ENCODE measurements at regions not wholly inside any gene's neighbourhood (a gene's known extent, or its start where the extent isn't known, plus 50 kb on each side); places are given as distances from the start of the nearest gene placed in this dataset.
"Not testable (repeated sequence)": the region's sequence is repeated elsewhere in the genome, so short reads cannot be mapped to it uniquely, and the experiment has no call there.

DNA sequence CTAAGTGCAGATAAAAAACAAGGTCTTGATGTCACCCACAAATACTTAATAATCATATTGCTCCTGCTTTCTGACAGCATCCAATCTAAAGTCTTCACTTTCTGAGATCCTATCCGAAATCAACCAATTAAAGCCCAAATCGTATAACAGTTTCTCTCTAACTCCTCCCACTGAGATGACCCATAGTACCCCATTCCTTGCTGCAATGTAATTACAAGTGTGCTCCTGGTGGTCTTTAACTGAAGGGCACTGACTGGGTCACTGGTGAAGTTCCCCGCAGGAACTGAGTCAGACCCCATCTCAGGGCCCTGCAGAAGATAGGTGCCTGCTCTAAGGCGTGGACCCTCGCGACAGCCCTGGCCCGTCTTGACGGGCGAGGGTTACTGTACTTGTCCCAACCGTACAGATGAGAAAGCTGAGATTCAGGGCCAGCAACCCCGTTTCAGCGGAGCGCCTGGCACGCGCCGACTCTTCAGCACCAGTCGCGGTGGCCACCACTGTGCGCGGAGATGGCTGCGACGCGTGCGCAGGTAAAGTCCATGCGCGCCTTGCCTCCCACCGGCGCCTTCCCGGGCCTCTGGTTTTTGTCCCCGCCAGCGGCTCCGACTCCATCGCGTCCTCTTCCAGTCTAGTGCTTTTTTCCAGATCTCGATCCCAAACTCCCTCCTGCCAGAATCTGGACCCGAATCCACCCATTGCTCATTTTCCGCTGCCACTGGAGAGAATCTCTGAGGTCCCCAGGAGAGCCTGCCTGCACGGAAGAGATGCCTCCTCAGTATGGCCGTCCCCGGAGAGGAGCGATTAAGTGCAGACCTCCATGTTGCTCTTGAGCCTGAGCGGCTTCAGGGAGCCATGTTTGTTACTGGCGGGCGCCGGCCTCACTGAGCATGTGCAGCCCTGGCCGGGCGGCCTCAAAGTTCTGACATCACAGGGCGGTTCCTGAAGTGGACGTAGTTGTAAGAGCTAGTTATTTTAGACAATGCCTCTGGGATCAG, 541.7 kb downstream of the SPATA31A6 start:
- CTCF ChIA-PET; H3K9ac ChIP-seq (ENCODE audit: control insufficient read depth, insufficient read depth, low read length); H2AFZ ChIP-seq (ENCODE audit: control insufficient read depth, low read depth, low read length); H3K4me3 ChIP-seq; intact Hi-C loops (cut with micrococcal nuclease; ENCODE audit: unreplicated experiment); BruUV-seq (replicated peaks); H3K4me1 ChIP-seq (ENCODE audit: control insufficient read depth, insufficient read depth, low read length); H3K9me3 ChIP-seq (replicated peaks; ENCODE audit: control insufficient read depth, insufficient read depth, low read length); in situ Hi-C loops (cut with MboI); DNase-seq (ENCODE audit: low read depth, low spot score); RAD21 ChIA-PET (ENCODE audit: unreplicated experiment); H3K36me3 ChIP-seq (ENCODE audit: control insufficient read depth in 2 of 2, insufficient read depth in 2 of 2, low read length in 1 of 2); FAIRE-seq; POLR2A ChIA-PET; SMC1A ChIA-PET (ENCODE audit: uncharacterized antibody, unreplicated experiment); ATAC-seq; H4K20me1 ChIP-seq (ENCODE audit: control insufficient read depth, insufficient read depth); H3K27ac ChIP-seq (ENCODE audit: control insufficient read depth, insufficient read depth); H3K4me2 ChIP-seq (ENCODE audit: control insufficient read depth, insufficient read depth); H3K27me3 ChIP-seq (replicated peaks in 1 of 2; ENCODE audit: control insufficient read depth in 2 of 2, insufficient read depth in 2 of 2, low read length in 1 of 2); H3K79me2 ChIP-seq (ENCODE audit: control insufficient read depth, insufficient read depth, low read length): not testable (repeated sequence)
- WGBS (ENCODE audit: insufficient coverage, insufficient replicate concordance, low lambda C conversion rate, missing lambda C conversion rate), result 73% methylated on average over 27 of the region's 49 CpGs

DNA sequence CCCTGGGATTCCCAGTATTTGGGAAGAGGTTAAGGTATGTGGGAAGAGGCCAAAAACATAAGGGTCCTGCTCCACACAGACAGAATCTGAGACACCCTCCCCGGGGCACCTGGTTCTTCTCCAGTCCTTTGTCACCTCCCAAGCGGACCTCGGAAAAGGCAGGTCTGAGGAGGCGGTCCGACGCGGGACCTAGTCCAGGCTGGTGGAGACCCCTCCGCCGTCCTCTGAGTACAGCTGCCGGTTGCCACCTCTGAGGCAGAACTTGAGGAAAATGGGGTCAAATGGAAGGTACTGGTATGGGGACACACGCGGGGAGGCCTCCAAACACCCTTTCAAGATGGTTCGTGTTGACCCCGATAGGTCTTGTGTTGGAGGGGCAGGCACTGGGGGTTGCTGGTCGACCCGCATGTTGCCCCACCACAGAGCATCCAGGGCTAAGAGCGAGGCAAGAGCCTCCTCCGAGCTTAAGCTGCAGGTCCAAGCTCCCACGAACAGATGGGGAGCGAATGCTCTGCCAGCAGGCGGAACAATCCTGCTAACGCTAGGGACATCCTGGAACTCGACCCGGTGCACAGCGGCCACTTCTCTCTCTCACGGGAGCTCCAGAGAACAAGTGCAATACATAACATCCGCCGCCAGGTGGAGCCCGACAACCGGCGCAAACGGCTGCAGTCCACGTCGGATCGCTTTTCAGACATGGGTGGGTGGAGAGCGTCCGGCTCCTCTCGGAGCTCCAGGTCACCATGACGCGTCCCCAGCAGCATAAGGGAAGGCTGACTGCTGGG, 559.8 kb downstream of the SPATA31A6 start:
- WGBS (ENCODE audit: insufficient coverage, insufficient replicate concordance, low lambda C conversion rate, missing lambda C conversion rate), result 27% methylated on average over 38 of the region's 40 CpGs
- H3K79me2 ChIP-seq (ENCODE audit: control insufficient read depth, insufficient read depth, low read length); BruUV-seq (replicated peaks); H3K9ac ChIP-seq (ENCODE audit: control insufficient read depth, insufficient read depth, low read length); H3K27me3 ChIP-seq (replicated peaks in 1 of 2; ENCODE audit: control insufficient read depth in 2 of 2, insufficient read depth in 2 of 2, low read length in 1 of 2); H3K27ac ChIP-seq (ENCODE audit: control insufficient read depth, insufficient read depth); FAIRE-seq; intact Hi-C loops (cut with micrococcal nuclease; ENCODE audit: unreplicated experiment); H4K20me1 ChIP-seq (ENCODE audit: control insufficient read depth, insufficient read depth); POLR2A ChIA-PET; RAD21 ChIA-PET (ENCODE audit: unreplicated experiment); H3K4me1 ChIP-seq (ENCODE audit: control insufficient read depth, insufficient read depth, low read length); H3K4me3 ChIP-seq; DNase-seq (ENCODE audit: low read depth, low spot score); in situ Hi-C loops (cut with MboI); CTCF ChIA-PET; H3K9me3 ChIP-seq (replicated peaks; ENCODE audit: control insufficient read depth, insufficient read depth, low read length); SMC1A ChIA-PET (ENCODE audit: uncharacterized antibody, unreplicated experiment); ATAC-seq; H3K4me2 ChIP-seq (ENCODE audit: control insufficient read depth, insufficient read depth); H2AFZ ChIP-seq (ENCODE audit: control insufficient read depth, low read depth, low read length); H3K36me3 ChIP-seq (ENCODE audit: control insufficient read depth in 2 of 2, insufficient read depth in 2 of 2, low read length in 1 of 2): not testable (repeated sequence)
- TF ChIP-seq RAD21 (IDR thresholded peaks at IDR 0.05; ENCODE audit: insufficient read depth, low read depth, low read length), result peak; percentile 68
- peak; percentile 54; the same call in 1 of the 2 replicates for TF ChIP-seq SMC3 (IDR thresholded peaks at IDR 0.05; ENCODE audit: borderline replicate concordance, low read length)
- TF ChIP-seq, protein P1, sequence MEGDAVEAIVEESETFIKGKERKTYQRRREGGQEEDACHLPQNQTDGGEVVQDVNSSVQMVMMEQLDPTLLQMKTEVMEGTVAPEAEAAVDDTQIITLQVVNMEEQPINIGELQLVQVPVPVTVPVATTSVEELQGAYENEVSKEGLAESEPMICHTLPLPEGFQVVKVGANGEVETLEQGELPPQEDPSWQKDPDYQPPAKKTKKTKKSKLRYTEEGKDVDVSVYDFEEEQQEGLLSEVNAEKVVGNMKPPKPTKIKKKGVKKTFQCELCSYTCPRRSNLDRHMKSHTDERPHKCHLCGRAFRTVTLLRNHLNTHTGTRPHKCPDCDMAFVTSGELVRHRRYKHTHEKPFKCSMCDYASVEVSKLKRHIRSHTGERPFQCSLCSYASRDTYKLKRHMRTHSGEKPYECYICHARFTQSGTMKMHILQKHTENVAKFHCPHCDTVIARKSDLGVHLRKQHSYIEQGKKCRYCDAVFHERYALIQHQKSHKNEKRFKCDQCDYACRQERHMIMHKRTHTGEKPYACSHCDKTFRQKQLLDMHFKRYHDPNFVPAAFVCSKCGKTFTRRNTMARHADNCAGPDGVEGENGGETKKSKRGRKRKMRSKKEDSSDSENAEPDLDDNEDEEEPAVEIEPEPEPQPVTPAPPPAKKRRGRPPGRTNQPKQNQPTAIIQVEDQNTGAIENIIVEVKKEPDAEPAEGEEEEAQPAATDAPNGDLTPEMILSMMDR (IDR thresholded peaks at IDR 0.05 in 2 of 3, conservative IDR thresholded peaks at IDR 0.05 in 1 of 3; ENCODE audit: control insufficient read depth in 2 of 3, extremely low read depth in 1 of 3, insufficient read depth in 1 of 3, low read depth in 3 of 3, low read length in 3 of 3), result peak; percentile 60 to 78 (median 67)

DNA sequence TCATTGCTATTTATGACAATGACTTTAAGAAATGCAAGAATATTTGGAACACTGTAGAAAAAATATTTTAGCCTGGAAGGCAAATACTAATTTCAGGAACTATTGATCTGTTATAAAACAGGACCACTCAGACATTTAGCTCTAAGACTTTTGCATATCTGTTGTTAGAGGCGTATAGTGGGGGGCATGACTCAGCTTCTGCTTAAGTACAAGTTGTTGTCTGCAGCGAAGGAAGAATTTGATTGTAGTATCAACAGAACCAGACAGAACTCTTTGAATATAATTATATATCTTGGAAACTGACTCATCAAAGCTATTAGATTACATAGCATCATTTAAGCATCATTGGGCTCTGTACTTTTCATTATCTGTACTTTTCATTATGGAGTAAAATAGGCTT, 573.8 kb downstream of the SPATA31A6 start:
- DNase-seq (ENCODE audit: low read depth, low spot score); RAD21 ChIA-PET (ENCODE audit: unreplicated experiment); H3K27ac ChIP-seq (ENCODE audit: control insufficient read depth, insufficient read depth); ATAC-seq; intact Hi-C loops (cut with micrococcal nuclease; ENCODE audit: unreplicated experiment); H3K4me2 ChIP-seq (ENCODE audit: control insufficient read depth, insufficient read depth); in situ Hi-C loops (cut with MboI); H3K4me1 ChIP-seq (ENCODE audit: control insufficient read depth, insufficient read depth, low read length); H3K27me3 ChIP-seq (replicated peaks in 1 of 2; ENCODE audit: control insufficient read depth in 2 of 2, insufficient read depth in 2 of 2, low read length in 1 of 2); H4K20me1 ChIP-seq (ENCODE audit: control insufficient read depth, insufficient read depth); H2AFZ ChIP-seq (ENCODE audit: control insufficient read depth, low read depth, low read length); H3K9ac ChIP-seq (ENCODE audit: control insufficient read depth, insufficient read depth, low read length); H3K36me3 ChIP-seq (ENCODE audit: control insufficient read depth in 2 of 2, insufficient read depth in 2 of 2, low read length in 1 of 2); BruUV-seq (replicated peaks); SMC1A ChIA-PET (ENCODE audit: uncharacterized antibody, unreplicated experiment); H3K4me3 ChIP-seq; CTCF ChIA-PET; H3K79me2 ChIP-seq (ENCODE audit: control insufficient read depth, insufficient read depth, low read length); FAIRE-seq; POLR2A ChIA-PET; H3K9me3 ChIP-seq (replicated peaks; ENCODE audit: control insufficient read depth, insufficient read depth, low read length): not testable (repeated sequence)
- WGBS (ENCODE audit: insufficient coverage, insufficient replicate concordance, low lambda C conversion rate, missing lambda C conversion rate), result 0% methylated on average over 2 of the region's 2 CpGs

All from GM12878 (cell line).